ENCODE measurements at regions not wholly inside any gene's neighbourhood (a gene's known extent, or its start where the extent isn't known, plus 50 kb on each side); places are given as distances from the start of the nearest gene placed in this dataset.

- H3K27ac Mint-ChIP-seq: no peak overlapping the region
- peaks cover 7% of the 10 kb centered on the region for H3K36me3 Mint-ChIP-seq
- DNase-seq (ENCODE audit: low spot score): no peak
- H3K27me3 Mint-ChIP-seq: peaks cover 36 to 47% of the 10 kb centered on the region in 2 donors
- peaks cover 0 to 3% of the 10 kb centered on the region in 2 donors for H3K4me1 Mint-ChIP-seq (ENCODE audit: low read depth in 2 of 2)
- no peak for ATAC-seq
- H3K4me3 Mint-ChIP-seq: no peak overlapping the region
- peaks cover 2% of the 10 kb centered on the region for H3K9me3 Mint-ChIP-seq
These were observed 57.7 kb upstream of the RBFOX3 start for GRCh38 chr17:79668344-79669250.

DNA sequence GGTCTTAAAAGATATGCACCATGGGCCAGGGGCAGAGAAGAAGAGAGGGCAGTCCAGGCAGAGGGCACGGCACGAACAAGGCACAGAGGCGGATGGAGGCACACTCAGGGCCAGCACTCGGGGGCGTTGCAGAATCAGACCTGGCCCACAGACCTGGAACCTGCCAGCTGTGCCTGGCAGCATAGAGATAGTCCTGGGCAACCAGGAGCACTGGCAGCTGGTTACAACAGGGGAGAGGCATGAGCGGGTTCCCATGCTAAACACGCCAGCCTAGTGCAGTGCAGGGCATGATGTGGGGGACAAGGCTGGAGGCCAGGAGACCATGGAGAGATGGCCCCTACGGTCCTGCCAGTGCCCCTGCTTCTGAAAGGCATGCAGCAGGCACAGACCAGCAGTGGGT lies 56.9 kb upstream of the RBFOX3 start:
- no peak for ATAC-seq
- Mint-ChIP-seq H3K27me3 (peaks cover 34 to 47% of the 10 kb centered on the region in 2 donors), H3K27ac (no peak overlapping the region)

GRCh38 chr17:79667121-79667715 lies 56.4 kb upstream of the RBFOX3 start:
- no peaks in the 10 kb centered on the region for H3K9me3 Mint-ChIP-seq
- DNase-seq (ENCODE audit: low spot score): no peak
- peaks cover 33 to 43% of the 10 kb centered on the region in 2 donors for H3K27me3 Mint-ChIP-seq
- no peak for ATAC-seq
- no peak overlapping the region for H3K4me3 Mint-ChIP-seq
- H3K27ac Mint-ChIP-seq: no peak overlapping the region
- peaks cover 0 to 3% of the 10 kb centered on the region in 2 donors for H3K4me1 Mint-ChIP-seq (ENCODE audit: low read depth in 2 of 2)
- H3K36me3 Mint-ChIP-seq: no peaks in the 10 kb centered on the region

More for the DNA sequence above, 56.9 kb upstream of the RBFOX3 start:
- H3K4me3 Mint-ChIP-seq: no peak overlapping the region
- no peaks in the 10 kb centered on the region for H3K36me3 Mint-ChIP-seq
- peaks cover 0 to 3% of the 10 kb centered on the region in 2 donors for H3K4me1 Mint-ChIP-seq (ENCODE audit: low read depth in 2 of 2)
- H3K9me3 Mint-ChIP-seq: no peaks in the 10 kb centered on the region
- no peak for DNase-seq (ENCODE audit: low spot score)

DNA sequence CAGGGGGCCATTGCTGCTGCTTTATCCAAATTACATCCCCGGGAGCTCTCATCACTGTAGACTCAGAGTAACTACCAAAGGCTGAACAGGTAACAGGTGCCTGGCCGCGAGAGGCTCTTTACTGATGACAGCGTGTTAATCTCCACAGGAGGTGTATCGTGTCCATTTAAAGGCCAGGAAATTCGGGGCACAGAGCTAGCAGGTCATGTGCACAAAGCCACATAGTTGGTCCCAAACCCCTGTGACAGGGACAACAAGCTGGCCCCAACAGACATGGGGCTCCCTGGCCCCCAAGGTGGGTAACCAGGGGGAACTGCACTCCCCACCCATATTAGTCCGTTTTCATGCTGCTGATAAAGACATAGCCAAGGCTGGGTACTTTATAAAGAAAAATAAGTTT lies 55.3 kb upstream of the RBFOX3 start:
- no peak for ATAC-seq
- peaks cover 32 to 40% of the 10 kb centered on the region in 2 donors for H3K27me3 Mint-ChIP-seq
- no peak overlapping the region for H3K4me3 Mint-ChIP-seq
- no peaks in the 10 kb centered on the region for H3K9me3 Mint-ChIP-seq
- no peaks in the 10 kb centered on the region for H3K36me3 Mint-ChIP-seq
- no peak for DNase-seq (ENCODE audit: low spot score)
- peaks cover 0 to 3% of the 10 kb centered on the region in 2 donors for H3K4me1 Mint-ChIP-seq (ENCODE audit: low read depth in 2 of 2)
- no peak overlapping the region for H3K27ac Mint-ChIP-seq

DNA sequence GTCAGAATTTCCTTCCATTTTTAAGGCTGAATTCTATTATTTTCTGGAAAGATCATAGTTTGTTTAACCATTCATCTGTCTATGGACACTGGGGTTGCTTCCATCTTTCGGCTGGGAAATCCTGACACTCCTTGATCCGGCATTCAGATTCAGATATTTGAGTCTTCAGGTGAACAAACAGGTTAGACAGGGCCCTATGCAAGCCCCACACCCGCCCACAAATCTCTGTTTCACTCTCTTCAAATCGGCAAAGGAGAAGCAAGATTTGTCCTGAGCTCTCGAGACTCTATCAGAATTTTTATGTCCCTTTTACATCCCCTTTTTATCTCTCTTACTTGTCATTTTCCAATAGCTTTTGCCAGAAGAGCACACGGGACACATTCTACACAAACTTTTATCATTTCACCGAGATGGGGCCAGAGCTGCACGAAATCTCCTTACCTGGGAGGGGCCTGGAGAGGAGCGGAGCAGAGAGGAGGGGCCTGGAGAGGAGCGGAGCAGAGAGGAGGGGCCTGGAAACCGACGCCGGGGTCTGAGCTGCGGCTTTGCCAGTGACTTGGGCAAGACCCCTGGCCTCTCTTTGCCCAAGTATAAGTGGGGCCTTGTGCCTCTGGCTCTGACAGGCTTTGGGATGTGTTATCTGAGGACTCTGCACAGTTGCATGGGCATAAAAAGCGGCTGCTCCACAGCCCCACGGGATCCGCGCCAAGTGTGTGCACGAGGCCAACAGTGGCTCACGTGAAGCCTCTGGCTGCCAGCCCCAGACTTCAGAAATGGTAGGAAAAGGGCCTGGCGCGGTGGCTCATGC lies 54.3 kb upstream of the RBFOX3 start:
- Mint-ChIP-seq H3K4me1 (ENCODE audit: low read depth in 2 of 2) (peaks cover 0 to 3% of the 10 kb centered on the region in 2 donors), H3K4me3 (no peak overlapping the region), H3K36me3 (no peaks in the 10 kb centered on the region), H3K27ac (no peak overlapping the region), H3K9me3 (no peaks in the 10 kb centered on the region), H3K27me3 (peaks cover 36 to 49% of the 10 kb centered on the region in 2 donors)
- ATAC-seq (no peak), DNase-seq (ENCODE audit: low spot score) (no peak)

DNA sequence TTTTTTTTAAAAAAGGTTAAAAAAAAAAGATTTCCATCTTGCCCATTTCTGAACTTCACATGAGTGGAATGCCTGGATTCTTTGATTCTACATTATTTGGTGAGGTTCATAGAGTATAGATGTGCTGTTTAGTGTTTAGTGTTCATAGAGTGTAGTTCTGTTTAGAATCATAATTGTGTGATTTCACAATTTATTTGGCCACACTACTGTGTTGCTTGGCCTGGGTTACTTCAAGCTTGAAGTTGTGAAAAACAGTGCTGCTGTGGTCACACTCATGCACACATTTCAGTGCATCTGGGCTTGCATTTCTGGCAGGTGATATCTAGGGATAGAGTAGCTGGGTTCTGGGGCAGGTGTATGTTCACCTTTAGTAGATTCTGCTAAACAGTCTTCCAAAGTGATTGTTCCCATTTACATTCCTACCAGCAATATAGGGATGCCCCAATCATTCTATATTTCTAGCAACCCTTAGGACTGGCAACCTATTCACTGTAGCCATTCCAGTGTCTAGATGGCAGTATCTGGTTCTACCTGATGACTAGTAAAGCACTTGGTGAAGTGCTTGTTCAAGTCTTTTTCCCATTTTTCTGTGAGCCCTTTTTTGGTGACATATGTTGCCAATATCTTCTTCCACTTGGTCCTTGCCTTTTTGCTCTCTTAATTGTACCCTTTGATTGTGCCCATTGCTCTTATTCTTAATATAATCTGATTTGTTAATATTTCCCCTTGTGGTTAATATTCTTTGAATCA lies 50.6 kb upstream of the RBFOX3 start:
- Mint-ChIP-seq H3K9me3 (no peaks in the 10 kb centered on the region), H3K36me3 (no peaks in the 10 kb centered on the region), H3K4me3 (no peak overlapping the region), H3K27me3 (peaks cover 35 to 47% of the 10 kb centered on the region in 2 donors), H3K27ac (no peak overlapping the region), H3K4me1 (ENCODE audit: low read depth in 2 of 2) (peaks cover 0 to 10% of the 10 kb centered on the region in 2 donors)
- ATAC-seq (no peak), DNase-seq (ENCODE audit: low spot score) (no peak)

Data from natural killer cell treated with Interleukin-12 subunit alpha and Interleukin-12 subunit beta and Interleukin-15 and Interleukin-18, amount 100 ng/mL, for 72 hours (primary cell).